HG03469 (cell line): ENCODE measurements at regions not wholly inside any gene's neighbourhood (a gene's known extent, or its start where the extent isn't known, plus 50 kb on each side); places are given as distances from the start of the nearest gene placed in this dataset.
A peak's percentile ranks its signal among the peaks of the same experiment; 100 is the strongest.

ENCODE experiments used
- ATAC-seq: cut with Tn5 transposase; IDR thresholded peaks from one replicate; pipeline ENCODE4 v1.9.1; 2021; ENCODE audit warnings: mild to moderate bottlenecking, moderate library complexity, moderate number of reproducible peaks; ENCODE audit not compliant: unreplicated experiment

- ATAC-seq, result no peak
Observed at GRCh38 chr5:142438573-142438972, 113.8 kb upstream of the SPRY4 start.

GRCh38 chr5:142437563-142437962 is 112.7 kb upstream of the SPRY4 start:
- ATAC-seq, result no peak

GRCh38 chr5:142435410-142436115 is 110.7 kb upstream of the SPRY4 start:
- no peak for ATAC-seq

- ATAC-seq, result no peak
Observed at GRCh38 chr5:142434322-142434612, 109.4 kb upstream of the SPRY4 start.

GRCh38 chr5:142433526-142434321 is 108.9 kb upstream of the SPRY4 start:
- no peak for ATAC-seq

- ATAC-seq, result peak; percentile 43
Observed at GRCh38 chr5:142432961-142433360, 108.1 kb upstream of the SPRY4 start.

- no peak for ATAC-seq
Observed at GRCh38 chr5:142432369-142432863, 107.6 kb upstream of the SPRY4 start.

- ATAC-seq, result no peak
Observed at GRCh38 chr5:142428773-142429473, 104.1 kb upstream of the SPRY4 start.

GRCh38 chr5:142428036-142428772 is 103.4 kb upstream of the SPRY4 start:
- ATAC-seq, result no peak

- no peak for ATAC-seq
Observed at GRCh38 chr5:142427529-142427928, 102.7 kb upstream of the SPRY4 start.

- no peak for ATAC-seq
Observed at GRCh38 chr5:142427015-142427364, 102.2 kb upstream of the SPRY4 start.

GRCh38 chr5:142426129-142427014 is 101.6 kb upstream of the SPRY4 start:
- no peak for ATAC-seq

GRCh38 chr5:142425286-142426065 is 100.7 kb upstream of the SPRY4 start:
- ATAC-seq, result no peak

- ATAC-seq, result no peak
Observed at GRCh38 chr5:142422429-142422828, 97.6 kb upstream of the SPRY4 start.

GRCh38 chr5:142421621-142422397 is 97.0 kb upstream of the SPRY4 start:
- no peak for ATAC-seq

GRCh38 chr5:142421228-142421617 is 96.4 kb upstream of the SPRY4 start:
- no peak for ATAC-seq

- ATAC-seq, result no peak
Observed at GRCh38 chr5:142420561-142421227, 95.9 kb upstream of the SPRY4 start.

- no peak for ATAC-seq
Observed at GRCh38 chr5:142412581-142412980, 87.8 kb upstream of the SPRY4 start.
